AG08396 (cell line): ENCODE measurements at regions not wholly inside any gene's neighbourhood (a gene's known extent, or its start where the extent isn't known, plus 50 kb on each side); places are given as distances from the start of the nearest gene placed in this dataset.
"Not testable (repeated sequence)": the region's sequence is repeated elsewhere in the genome, so short reads cannot be mapped to it uniquely, and the experiment has no call there.

ENCODE experiments used
- DNase-seq: peaks from one replicate; pipeline ENCODE4 v3.0.0; 2012; ENCODE audit warnings: low spot score, mixed read lengths

DNA sequence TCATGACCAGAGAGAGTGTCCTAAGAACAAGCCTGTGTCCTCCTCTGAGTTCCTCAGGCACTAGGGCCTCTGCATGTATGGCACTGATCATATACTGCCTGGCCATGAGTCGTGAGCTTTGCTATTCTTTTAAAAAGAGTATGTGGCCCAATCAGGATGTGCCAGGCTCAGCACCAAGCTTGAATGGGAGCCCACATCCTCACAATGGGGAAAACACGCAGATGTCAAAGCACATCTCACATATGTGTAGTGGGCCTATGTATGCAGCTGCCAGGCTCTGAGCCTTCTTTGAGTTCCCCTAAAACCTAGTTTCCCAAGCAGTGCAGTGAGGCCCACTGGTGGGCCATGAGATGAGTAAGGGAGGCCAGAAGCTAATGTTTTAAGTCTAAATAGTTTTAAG, 69.9 kb upstream of the SLC1A4 start:
- no peak for DNase-seq

GRCh38 chr2:64922482-64923384, 66.5 kb upstream of the SLC1A4 start:
- no peak for DNase-seq

GRCh38 chr2:64923385-64923710, 65.9 kb upstream of the SLC1A4 start:
- no peak for DNase-seq

DNA sequence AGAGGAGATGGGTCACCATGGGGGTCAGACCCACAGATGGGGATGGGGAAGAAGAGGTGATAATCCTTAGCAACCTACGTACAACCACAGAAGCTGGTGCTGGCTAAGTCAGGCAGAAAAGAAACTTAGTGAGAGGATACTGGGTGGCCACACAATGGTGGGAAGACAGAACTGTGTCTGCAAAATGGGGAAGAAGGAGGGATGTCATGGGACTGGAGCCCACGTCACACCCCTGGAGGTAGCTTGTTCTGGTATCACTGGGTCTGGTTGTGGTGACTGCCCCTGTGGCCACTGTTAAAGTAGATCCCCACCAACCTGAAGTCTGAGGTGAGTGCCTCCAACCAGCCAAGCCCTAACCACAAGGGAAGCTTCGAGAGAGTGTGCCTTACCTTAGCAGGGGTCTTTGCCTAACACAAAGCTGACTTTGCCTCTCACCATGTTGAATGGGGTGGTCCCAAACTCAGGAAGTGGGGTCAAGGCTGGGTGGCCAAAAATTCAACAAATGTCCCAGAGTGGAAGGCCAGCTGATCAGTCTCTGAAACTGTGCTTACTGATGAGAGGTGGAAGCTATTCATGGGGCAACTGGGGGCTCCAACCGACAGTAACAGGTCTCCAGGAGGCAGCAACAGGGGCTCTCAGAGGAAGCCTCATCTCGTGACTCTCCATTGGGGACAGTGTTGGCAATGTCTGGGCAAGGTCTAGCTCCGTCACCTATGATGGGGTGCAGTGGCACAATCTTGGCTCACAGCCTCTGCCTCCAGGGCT, 64.8 kb upstream of the SLC1A4 start:
- DNase-seq = no peak

- DNase-seq = not testable (repeated sequence)
Measured at GRCh38 chr2:64925930-64926722, 63.1 kb upstream of the SLC1A4 start.

DNA sequence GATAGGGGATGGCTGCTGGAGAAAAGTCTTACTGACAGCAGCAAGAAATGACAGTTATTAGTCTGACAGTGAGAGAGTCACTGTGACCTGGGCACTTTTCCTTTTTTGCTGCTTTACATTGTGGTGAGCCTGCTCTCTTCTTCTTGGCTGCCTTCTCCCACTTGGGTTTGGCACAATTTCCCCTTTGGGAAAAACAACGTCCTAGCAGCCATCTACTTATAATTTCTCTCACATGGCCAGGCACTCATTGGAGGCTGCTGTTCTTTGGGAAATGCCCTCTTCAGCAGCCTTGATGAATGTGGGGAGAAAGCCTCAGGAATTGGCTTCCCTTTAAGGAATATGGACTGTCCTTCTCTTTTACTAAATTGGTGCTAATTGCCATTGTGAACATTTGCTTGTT, 60.4 kb upstream of the SLC1A4 start:
- no peak for DNase-seq

- no peak for DNase-seq
Measured at GRCh38 chr2:64929333-64929732, 59.9 kb upstream of the SLC1A4 start.

DNA sequence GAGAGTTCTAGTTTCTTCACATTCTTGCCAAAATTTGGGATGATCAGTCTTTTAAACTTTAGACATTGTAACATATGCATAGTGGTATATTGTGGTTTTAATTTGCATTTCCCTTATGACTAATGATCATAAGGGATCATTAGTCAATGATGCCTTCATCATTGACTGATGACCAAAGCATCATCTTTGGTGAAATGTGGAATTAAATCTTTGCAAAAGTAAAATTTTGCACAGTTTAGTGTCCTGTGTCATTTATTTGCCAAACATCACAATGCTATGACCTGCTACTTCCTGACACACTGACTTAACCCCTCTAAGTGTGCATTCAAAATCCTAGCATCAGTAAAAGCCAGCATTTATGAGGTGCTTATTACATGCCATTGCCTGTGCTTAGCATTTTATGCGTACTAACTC, 58.9 kb upstream of the SLC1A4 start:
- DNase-seq = no peak

GRCh38 chr2:64931246-64932115, 57.7 kb upstream of the SLC1A4 start:
- no peak for DNase-seq

- DNase-seq = no peak
Measured at GRCh38 chr2:64932116-64932370, 57.2 kb upstream of the SLC1A4 start.

GRCh38 chr2:64932371-64933216, 56.6 kb upstream of the SLC1A4 start:
- no peak for DNase-seq

GRCh38 chr2:64934530-64934929, 54.7 kb upstream of the SLC1A4 start:
- no peak for DNase-seq

- no peak for DNase-seq
Measured at GRCh38 chr2:64936809-64937208, 52.4 kb upstream of the SLC1A4 start.

- not testable (repeated sequence) for DNase-seq
Measured at GRCh38 chr2:64937314-64937686, 51.9 kb upstream of the SLC1A4 start.

- no peak for DNase-seq
Measured at GRCh38 chr2:64937687-64938491, 51.3 kb upstream of the SLC1A4 start.

GRCh38 chr2:64938607-64939285, 50.5 kb upstream of the SLC1A4 start:
- no peak for DNase-seq

DNA sequence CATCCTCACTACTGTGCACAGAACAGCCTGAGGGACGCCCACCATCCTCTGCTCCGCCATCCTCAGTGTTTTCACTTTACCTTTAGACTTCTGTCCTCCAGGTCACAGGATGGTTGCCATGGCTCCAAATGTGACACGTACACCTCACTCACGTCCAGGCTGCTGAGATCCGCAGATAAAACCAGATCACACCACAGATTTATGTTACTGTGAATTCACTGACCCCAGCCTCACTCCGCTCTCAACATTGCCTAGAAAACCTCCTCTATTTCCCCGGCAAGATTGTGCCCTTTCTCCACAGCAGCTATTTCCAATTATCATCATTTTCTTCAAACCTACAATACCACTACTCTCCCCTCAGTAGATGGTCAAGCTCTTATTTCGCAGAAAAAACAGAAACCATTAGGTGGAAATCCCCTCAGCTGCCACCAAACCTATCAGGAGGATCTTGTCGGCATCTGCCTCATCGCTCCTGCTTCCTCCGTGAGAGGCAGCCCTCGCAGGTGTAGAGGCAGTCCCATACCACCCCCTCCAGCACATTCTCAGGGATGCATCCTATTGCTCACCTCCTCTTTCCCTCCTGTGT, 49.8 kb upstream of the SLC1A4 start:
- DNase-seq = no peak
